GM12872 (cell line): ENCODE measurements at regions not wholly inside any gene's neighbourhood (a gene's known extent, or its start where the extent isn't known, plus 50 kb on each side); places are given as distances from the start of the nearest gene placed in this dataset.

Experiments used
- CTCF ChIP-seq: IDR thresholded peaks from 3 replicates; pipeline ENCODE4 v1.5.1; 2011; ENCODE audit warnings: low read depth, mild to moderate bottlenecking, low read length, moderate library complexity; ENCODE audit not compliant: insufficient read depth

DNA sequence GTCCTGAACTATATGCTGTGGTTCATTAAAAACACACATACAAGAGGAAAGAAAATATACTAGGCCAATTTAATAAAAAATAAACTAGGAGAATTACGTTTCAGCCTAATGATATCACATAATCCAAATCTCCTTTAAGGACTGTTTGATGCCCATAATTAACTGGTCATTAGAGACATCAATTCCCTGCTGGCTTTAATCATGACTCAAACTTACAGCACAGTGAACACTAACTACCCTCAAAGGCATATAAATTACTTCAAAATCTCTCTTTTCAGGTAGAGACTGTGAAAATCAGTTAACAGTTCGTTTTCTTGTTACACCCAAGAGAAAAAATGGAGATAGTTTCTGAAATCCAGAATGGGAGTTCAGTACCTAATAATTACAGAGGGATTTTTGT is 567.4 kb downstream of the CBLN2 start:
- TF ChIP-seq CTCF, result no peak

GRCh38 chr18:71966791-71967190 is 577.4 kb downstream of the CBLN2 start:
- TF ChIP-seq CTCF, result no peak

DNA sequence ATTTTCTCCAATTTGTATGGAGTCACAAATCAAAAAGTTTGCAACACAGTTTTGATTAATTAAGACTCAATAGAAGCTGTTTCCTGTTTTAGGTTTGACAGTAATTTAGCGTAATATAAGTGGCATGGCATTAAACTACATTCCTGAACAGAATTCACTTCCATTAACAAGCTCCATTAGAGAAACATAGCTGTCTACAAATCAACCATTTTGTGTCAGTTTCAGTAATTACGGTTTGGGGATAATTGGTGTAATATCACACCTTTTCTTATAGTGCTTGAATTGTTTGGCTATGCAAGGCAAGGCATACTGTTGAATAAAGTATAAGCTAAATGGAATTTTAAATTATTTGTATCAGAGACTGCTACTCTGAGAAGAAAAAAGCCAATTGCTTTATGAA is 585.5 kb downstream of the CBLN2 start:
- no peak for TF ChIP-seq CTCF

- no peak for TF ChIP-seq CTCF
These were observed 593.1 kb downstream of the CBLN2 start for GRCh38 chr18:71951001-71951400.

DNA sequence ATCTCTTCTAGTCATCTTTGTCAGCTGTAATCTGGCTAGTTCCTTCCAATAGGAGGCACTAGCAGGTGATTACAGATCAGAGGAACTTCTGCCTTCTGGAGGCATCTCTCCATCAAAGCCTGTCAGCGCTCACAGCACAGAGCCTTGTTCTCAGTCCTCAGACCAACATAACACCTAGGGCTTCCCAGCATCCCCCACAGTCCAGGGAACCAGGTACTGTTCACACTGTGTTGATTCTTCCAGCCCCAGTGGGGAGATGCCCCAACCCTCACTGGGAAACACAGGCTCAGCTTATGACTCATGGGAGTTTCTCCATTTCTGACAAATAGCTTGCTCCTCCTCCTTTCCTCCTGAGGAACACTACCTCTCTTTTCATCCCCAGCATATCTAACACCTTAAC is 601.7 kb downstream of the CBLN2 start:
- no peak for TF ChIP-seq CTCF

- TF ChIP-seq CTCF, result no peak
These were observed 604.7 kb downstream of the CBLN2 start for GRCh38 chr18:71939483-71939882.

DNA sequence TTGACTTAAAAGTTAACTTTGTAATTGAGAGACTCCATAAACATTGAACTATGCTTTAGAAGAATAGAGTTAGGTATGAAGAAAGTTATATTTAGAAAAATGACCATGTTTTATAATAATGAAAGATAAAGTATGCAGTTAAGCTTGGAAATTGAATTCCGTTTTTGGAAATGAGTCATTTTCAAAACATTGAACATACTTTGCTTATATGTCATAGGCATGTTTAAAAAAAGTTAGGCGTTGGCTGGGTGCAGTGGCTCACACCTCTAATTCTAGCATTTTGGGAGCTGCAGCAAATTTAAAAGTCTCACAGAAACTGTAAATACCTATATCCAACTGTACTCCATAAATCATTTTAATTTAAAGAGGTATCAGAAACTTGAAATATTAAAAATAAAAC is 607.4 kb downstream of the CBLN2 start:
- TF ChIP-seq CTCF, result no peak

GRCh38 chr18:71919211-71919610 is 624.9 kb downstream of the CBLN2 start:
- no peak for TF ChIP-seq CTCF
